ENCODE measurements at regions not wholly inside any gene's neighbourhood (a gene's known extent, or its start where the extent isn't known, plus 50 kb on each side); places are given as distances from the start of the nearest gene placed in this dataset.

DNA sequence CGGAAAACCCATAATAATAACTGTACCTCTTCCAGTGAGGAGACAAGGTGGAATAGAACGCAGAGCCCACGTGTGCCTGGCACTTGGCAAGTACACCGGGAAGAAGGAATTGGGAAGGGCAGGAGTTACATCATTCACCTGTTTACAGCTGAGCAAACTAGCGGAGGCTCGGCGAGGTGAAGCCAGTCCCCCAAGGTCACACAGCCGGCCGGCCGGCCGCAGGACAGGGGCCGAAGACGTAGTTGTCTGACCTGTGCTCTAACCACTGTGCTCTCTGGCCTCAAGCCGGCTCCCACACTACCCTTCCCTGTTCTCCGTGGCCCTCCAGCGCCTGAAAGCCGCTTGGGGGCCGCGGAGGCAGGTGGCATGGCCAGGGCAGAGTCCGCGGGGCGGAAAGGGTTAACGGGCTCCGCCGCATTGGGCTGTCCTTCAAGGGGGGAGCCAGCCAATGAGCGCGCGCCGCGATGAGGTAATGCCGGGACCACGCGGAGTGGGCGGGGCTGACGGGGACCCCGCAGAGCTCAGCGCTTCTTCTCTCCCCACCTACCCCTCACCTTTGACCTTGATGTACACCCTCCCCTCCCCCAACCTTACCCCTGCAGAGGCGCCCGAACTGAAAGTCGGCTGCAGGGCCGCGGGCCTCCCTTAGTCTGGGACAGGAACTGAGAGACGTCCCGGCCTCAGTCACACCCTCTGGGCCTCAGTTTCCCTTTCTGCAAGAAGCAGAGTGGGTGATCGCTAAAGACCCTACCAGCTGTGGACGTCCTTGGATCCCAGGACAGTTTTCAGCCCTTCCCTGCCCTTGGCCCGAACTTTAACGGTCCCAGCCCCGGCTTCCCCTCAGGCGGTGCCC is 125.1 kb downstream of the C9orf50 start (continued):
- TF ChIP-seq GATA2 (CRISPR knock-in tag; IDR thresholded peaks at IDR 0.05) (no peak), YY1 (IDR thresholded peaks at IDR 0.05; ENCODE audit: low read depth) (no peak), CTCF (IDR thresholded peaks at IDR 0.05) (no peak), IRF3 (IDR thresholded peaks at IDR 0.05; ENCODE audit: low read depth, low read length) (0 out of 2 replicates have a peak, but pooled peaks have one; percentile 20), RFX5 (IDR thresholded peaks at IDR 0.05; ENCODE audit: low read length) (no peak), SIN3A (IDR thresholded peaks at IDR 0.05; ENCODE audit: borderline replicate concordance, low read depth, low read length) (no peak), MXI1 (IDR thresholded peaks at IDR 0.05; ENCODE audit: low read depth, low read length) (peak; percentile 65; the same call in 1 of the 2 replicates), TCF12 (IDR thresholded peaks at IDR 0.05) (0 out of 2 replicates have a peak, but pooled peaks have one; percentile 25), RCOR1 (IDR thresholded peaks at IDR 0.05; ENCODE audit: low read length) (no peak; the same call in 1 of the 2 replicates), SMC3 (IDR thresholded peaks at IDR 0.05; ENCODE audit: low read depth, low read length) (0 out of 2 replicates have a peak, but pooled peaks have one; percentile 3), TAF1 (IDR thresholded peaks at IDR 0.05; ENCODE audit: borderline replicate concordance, low read depth, low read length) (no peak), JUND (IDR thresholded peaks at IDR 0.05) (0 out of 2 replicates have a peak, but pooled peaks have one; percentile 44), NFIC (IDR thresholded peaks at IDR 0.05; ENCODE audit: borderline replicate concordance) (no peak; the same call in 1 of the 2 replicates), ELF1 (IDR thresholded peaks at IDR 0.05) (no peak), FOXJ3 (CRISPR knock-in tag; IDR thresholded peaks at IDR 0.05) (no peak), EP300 (IDR thresholded peaks at IDR 0.05; ENCODE audit: borderline replicate concordance in 1 of 2, low read depth in 1 of 2, low read length in 1 of 2) (peak in 1 of 2 experiments; percentile 42; a peak in 2 of 4 replicates), EZH2phosphoT487 (IDR thresholded peaks at IDR 0.05; ENCODE audit: borderline replicate concordance, low read depth) (no peak), GABPA (IDR thresholded peaks at IDR 0.05; ENCODE audit: low read depth) (no peak)
- TF ChIP-seq, protein P1, sequence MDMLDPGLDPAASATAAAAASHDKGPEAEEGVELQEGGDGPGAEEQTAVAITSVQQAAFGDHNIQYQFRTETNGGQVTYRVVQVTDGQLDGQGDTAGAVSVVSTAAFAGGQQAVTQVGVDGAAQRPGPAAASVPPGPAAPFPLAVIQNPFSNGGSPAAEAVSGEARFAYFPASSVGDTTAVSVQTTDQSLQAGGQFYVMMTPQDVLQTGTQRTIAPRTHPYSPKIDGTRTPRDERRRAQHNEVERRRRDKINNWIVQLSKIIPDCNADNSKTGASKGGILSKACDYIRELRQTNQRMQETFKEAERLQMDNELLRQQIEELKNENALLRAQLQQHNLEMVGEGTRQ (IDR thresholded peaks at IDR 0.05; ENCODE audit: borderline replicate concordance, low read depth, low read length): no peak
- TF ChIP-seq, protein P2, sequence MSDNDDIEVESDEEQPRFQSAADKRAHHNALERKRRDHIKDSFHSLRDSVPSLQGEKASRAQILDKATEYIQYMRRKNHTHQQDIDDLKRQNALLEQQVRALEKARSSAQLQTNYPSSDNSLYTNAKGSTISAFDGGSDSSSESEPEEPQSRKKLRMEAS (IDR thresholded peaks at IDR 0.05; ENCODE audit: low read depth): peak; percentile 61
